ENCODE measurements at regions not wholly inside any gene's neighbourhood (a gene's known extent, or its start where the extent isn't known, plus 50 kb on each side); places are given as distances from the start of the nearest gene placed in this dataset.

DNA sequence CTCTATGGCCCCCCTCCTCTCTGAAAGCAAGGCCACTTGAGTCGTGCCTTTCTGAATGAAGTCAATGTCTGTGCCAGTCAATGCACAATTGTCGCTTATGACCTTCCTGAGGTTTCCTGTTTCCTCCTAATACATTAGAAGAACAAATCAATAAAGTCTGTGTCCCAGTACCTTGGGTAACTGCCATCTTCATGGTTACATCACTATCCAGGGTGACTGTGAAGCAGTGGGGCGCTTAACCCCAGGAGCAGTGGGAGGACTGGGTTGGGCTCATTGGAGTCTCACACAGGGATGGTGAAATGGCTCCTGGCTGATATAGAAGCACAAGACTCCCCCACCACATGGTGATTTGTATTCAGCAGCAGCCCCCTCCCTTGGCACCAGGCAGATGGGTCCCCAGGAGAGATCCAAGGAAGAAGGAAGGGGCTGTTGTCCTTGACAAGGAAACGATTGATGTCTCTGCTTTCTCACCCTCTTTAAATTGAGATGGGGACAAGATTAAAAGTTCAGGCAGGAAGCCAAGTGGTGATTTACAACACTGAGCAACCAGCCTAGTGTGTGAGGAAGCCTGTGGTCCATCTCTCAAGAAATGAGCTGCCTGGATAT is 261.9 kb upstream of the ZNF462 start:
- intact Hi-C loops (cut with micrococcal nuclease) = no loop called here
- Histone ChIP-seq H3K9ac (ENCODE audit: low read length) (no peak overlapping the region), H3K36me3 (ENCODE audit: low read depth, low read length) (no peaks in the 10 kb centered on the region), H3K9me3 (ENCODE audit: low read length) (no peaks in the 10 kb centered on the region), H3K4me3 (ENCODE audit: low read length) (no peak overlapping the region), H3K4me1 (ENCODE audit: insufficient read depth, low read length) (0 out of 2 replicates have a peak, but pooled peaks cover 7% of the 10 kb centered on the region), H2AFZ (ENCODE audit: low read length) (no peak overlapping the region), H3K79me2 (ENCODE audit: low read length) (no peaks in the 10 kb centered on the region), H4K20me1 (ENCODE audit: low read length) (no peaks in the 10 kb centered on the region), H3K4me2 (ENCODE audit: low read length) (no peak overlapping the region), H3F3A (ENCODE audit: low read length, unreplicated experiment) (no peaks in the 10 kb centered on the region), H3K27ac (ENCODE audit: low read length) (no peak overlapping the region), H3K27me3 (ENCODE audit: low read length) (no peaks in the 10 kb centered on the region), H3K9me2 (replicated peaks; ENCODE audit: low read length) (no peaks in the 10 kb centered on the region)
- TF ChIP-seq EZH2 (IDR thresholded peaks at IDR 0.05; ENCODE audit: low read length, unreplicated experiment) (no peak), EZH2phosphoT487 (IDR thresholded peaks at IDR 0.05; ENCODE audit: borderline replicate concordance, low read length) (no peak)
- TF ChIP-seq, protein P1, sequence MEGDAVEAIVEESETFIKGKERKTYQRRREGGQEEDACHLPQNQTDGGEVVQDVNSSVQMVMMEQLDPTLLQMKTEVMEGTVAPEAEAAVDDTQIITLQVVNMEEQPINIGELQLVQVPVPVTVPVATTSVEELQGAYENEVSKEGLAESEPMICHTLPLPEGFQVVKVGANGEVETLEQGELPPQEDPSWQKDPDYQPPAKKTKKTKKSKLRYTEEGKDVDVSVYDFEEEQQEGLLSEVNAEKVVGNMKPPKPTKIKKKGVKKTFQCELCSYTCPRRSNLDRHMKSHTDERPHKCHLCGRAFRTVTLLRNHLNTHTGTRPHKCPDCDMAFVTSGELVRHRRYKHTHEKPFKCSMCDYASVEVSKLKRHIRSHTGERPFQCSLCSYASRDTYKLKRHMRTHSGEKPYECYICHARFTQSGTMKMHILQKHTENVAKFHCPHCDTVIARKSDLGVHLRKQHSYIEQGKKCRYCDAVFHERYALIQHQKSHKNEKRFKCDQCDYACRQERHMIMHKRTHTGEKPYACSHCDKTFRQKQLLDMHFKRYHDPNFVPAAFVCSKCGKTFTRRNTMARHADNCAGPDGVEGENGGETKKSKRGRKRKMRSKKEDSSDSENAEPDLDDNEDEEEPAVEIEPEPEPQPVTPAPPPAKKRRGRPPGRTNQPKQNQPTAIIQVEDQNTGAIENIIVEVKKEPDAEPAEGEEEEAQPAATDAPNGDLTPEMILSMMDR (conservative IDR thresholded peaks at IDR 0.05; ENCODE audit: low read depth, low read length) = no peak
- ChIA-PET CTCF (no interaction called here), POLR2A (ENCODE audit: unreplicated experiment) (no interaction called here)
- ATAC-seq = no peak
- DNase-seq = no peak
- no TSS peak for BruUV-seq (replicated peaks)

DNA sequence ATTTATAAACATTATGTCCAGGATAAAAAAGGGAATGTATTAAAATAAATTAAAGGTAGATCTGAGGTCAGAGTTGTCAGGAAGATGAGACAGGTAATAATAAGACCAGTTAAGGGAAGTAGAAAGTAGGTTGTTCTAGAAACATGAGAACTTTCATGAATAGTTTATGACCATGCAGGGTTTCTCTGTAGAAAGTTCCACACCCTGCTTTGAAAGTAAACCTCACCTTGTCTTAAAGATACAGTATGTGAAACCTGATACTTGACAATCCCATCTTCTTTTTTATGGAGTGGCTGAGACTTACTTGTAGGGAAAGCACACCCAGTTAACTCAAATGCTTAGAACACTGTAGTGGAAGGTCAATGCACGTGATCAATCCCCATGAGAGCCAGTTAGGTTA is 260.6 kb upstream of the ZNF462 start:
- Histone ChIP-seq H3K9ac (ENCODE audit: low read length) (no peak overlapping the region), H3K36me3 (ENCODE audit: low read depth, low read length) (no peaks in the 10 kb centered on the region), H2AFZ (ENCODE audit: low read length) (no peak overlapping the region), H3K79me2 (ENCODE audit: low read length) (no peaks in the 10 kb centered on the region), H3K27ac (ENCODE audit: low read length) (no peak overlapping the region), H4K20me1 (ENCODE audit: low read length) (no peaks in the 10 kb centered on the region), H3K4me2 (ENCODE audit: low read length) (no peak overlapping the region), H3K9me3 (ENCODE audit: low read length) (no peaks in the 10 kb centered on the region), H3F3A (ENCODE audit: low read length, unreplicated experiment) (no peaks in the 10 kb centered on the region), H3K4me3 (ENCODE audit: low read length) (no peak overlapping the region), H3K4me1 (ENCODE audit: insufficient read depth, low read length) (0 out of 2 replicates have a peak, but pooled peaks cover 7% of the 10 kb centered on the region), H3K9me2 (replicated peaks; ENCODE audit: low read length) (no peaks in the 10 kb centered on the region), H3K27me3 (ENCODE audit: low read length) (no peaks in the 10 kb centered on the region)
- ATAC-seq = no peak
- BruUV-seq (replicated peaks) = no TSS peak
- TF ChIP-seq EZH2phosphoT487 (IDR thresholded peaks at IDR 0.05; ENCODE audit: borderline replicate concordance, low read length) = no peak
- no peak for TF ChIP-seq EZH2 (IDR thresholded peaks at IDR 0.05; ENCODE audit: low read length, unreplicated experiment)
- TF ChIP-seq, protein P1 (conservative IDR thresholded peaks at IDR 0.05; ENCODE audit: low read depth, low read length) = no peak
- DNase-seq = peak; percentile 17
- ChIA-PET POLR2A (ENCODE audit: unreplicated experiment) (no interaction called here), CTCF (no interaction called here)
- intact Hi-C loops (cut with micrococcal nuclease) = no loop called here

DNA sequence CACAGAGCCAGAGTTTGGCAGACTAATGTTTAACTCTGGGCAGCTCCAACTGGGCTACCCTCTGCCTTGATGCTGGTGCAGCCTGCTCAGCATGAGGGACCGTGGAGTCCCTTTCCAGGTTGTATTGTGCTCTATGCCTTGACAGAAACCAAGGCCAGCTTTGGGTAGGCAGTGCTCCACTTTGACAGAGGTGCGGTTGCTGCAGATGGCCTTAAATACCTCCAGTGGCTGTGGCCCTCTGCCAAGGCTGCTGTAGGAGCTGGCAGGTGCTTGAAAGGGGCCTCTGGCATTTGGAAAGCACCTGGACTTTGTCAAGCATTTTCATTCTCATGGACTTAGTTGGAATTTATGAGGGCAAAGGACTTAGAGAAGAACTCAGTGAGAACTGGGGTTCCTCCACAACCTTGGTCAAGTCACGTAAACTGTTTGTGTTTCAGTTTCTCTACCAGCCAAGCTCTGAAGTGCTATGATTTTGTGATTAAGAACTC is 249.7 kb upstream of the ZNF462 start:
- TF ChIP-seq, protein P1 (conservative IDR thresholded peaks at IDR 0.05; ENCODE audit: low read depth, low read length) = no peak
- TF ChIP-seq EZH2 (IDR thresholded peaks at IDR 0.05; ENCODE audit: low read length, unreplicated experiment) (no peak), EZH2phosphoT487 (IDR thresholded peaks at IDR 0.05; ENCODE audit: borderline replicate concordance, low read length) (no peak)
- intact Hi-C loops (cut with micrococcal nuclease) = no loop called here

More for the DNA sequence above, 249.7 kb upstream of the ZNF462 start:
- no peaks in the 10 kb centered on the region for H4K20me1 ChIP-seq (ENCODE audit: low read length)
- no peak overlapping the region for H2AFZ ChIP-seq (ENCODE audit: low read length)
- DNase-seq = no peak
- no peaks in the 10 kb centered on the region for H3K9me2 ChIP-seq (replicated peaks; ENCODE audit: low read length)
- no peaks in the 10 kb centered on the region for H3K36me3 ChIP-seq (ENCODE audit: low read depth, low read length)
- H3K79me2 ChIP-seq (ENCODE audit: low read length) = no peaks in the 10 kb centered on the region
- no peaks in the 10 kb centered on the region for H3F3A ChIP-seq (ENCODE audit: low read length, unreplicated experiment)
- no peak overlapping the region for H3K4me2 ChIP-seq (ENCODE audit: low read length)
- no peaks in the 10 kb centered on the region for H3K9me3 ChIP-seq (ENCODE audit: low read length)
- no peaks in the 10 kb centered on the region for H3K27me3 ChIP-seq (ENCODE audit: low read length)
- H3K4me3 ChIP-seq (ENCODE audit: low read length) = no peak overlapping the region
- POLR2A ChIA-PET (ENCODE audit: unreplicated experiment) = no interaction called here
- no peaks in the 10 kb centered on the region for H3K4me1 ChIP-seq (ENCODE audit: insufficient read depth, low read length)
- H3K9ac ChIP-seq (ENCODE audit: low read length) = no peak overlapping the region
- H3K27ac ChIP-seq (ENCODE audit: low read length) = no peak overlapping the region
- CTCF ChIA-PET = no interaction called here
- BruUV-seq (replicated peaks) = no TSS peak
- ATAC-seq = peak; percentile 31; the same call in 1 of the 2 replicates
